Neuronal stem cell (in vitro differentiated cells): ENCODE measurements at regions not wholly inside any gene's neighbourhood (a gene's known extent, or its start where the extent isn't known, plus 50 kb on each side); places are given as distances from the start of the nearest gene placed in this dataset.

ENCODE experiments used
- DNase-seq: peaks from one replicate; pipeline ENCODE4 v3.0.0-alpha.2; 2013; ENCODE audit warnings: low spot score
- H2AFZ ChIP-seq: one replicate; pipeline ENCODE4 v1.6.1; 2013; ENCODE audit warnings: mild to moderate bottlenecking, low read length, inconsistent platforms
- H2AK5ac ChIP-seq: 2 replicates; pipeline ENCODE4 v1.6.1; 2013; ENCODE audit warnings: low read depth, mild to moderate bottlenecking, inconsistent platforms, low read length, moderate library complexity, mixed read lengths
- H2BK120ac ChIP-seq: 2 replicates; pipeline ENCODE4 v1.6.1; 2013; ENCODE audit warnings: low read depth, mild to moderate bottlenecking, inconsistent platforms, low read length, moderate library complexity, mixed read lengths
- H2BK12ac ChIP-seq: one replicate; pipeline ENCODE4 v1.6.1; 2013; ENCODE audit warnings: low read length, inconsistent platforms
- H2BK15ac ChIP-seq: 2 replicates; pipeline ENCODE4 v1.6.1; 2013; ENCODE audit warnings: mild to moderate bottlenecking, low read length, inconsistent platforms, mixed read lengths
- H2BK5ac ChIP-seq: one replicate; pipeline ENCODE4 v1.6.1; 2013; ENCODE audit warnings: inconsistent platforms, mild to moderate bottlenecking, low read length, moderate library complexity
- H3K14ac ChIP-seq: one replicate; pipeline ENCODE4 v1.6.1; 2013; ENCODE audit warnings: low read length, inconsistent platforms
- H3K18ac ChIP-seq: 2 replicates; pipeline ENCODE4 v1.6.1; 2013; ENCODE audit warnings: low read length, inconsistent platforms
- H3K23ac ChIP-seq: 2 replicates; pipeline ENCODE4 v1.6.1; 2013; ENCODE audit warnings: low read depth, mild to moderate bottlenecking, mixed read lengths, low read length, inconsistent platforms; ENCODE audit not compliant: poor library complexity
- H3K27ac ChIP-seq: replicated peaks from 3 replicates; pipeline ENCODE4 v1.5.1; 2013; ENCODE audit warnings: low read length, inconsistent platforms
- H3K27me3 ChIP-seq, 3 experiments: 2 replicates each; pipeline ENCODE4 v1.6.1; 2013; ENCODE audit warnings: low read length in 3 of 3, mild to moderate bottlenecking in 2 of 3, inconsistent platforms in 1 of 3, low read depth in 1 of 3, mixed read lengths in 1 of 3, moderate library complexity in 1 of 3; ENCODE audit not compliant: control insufficient read depth in 3 of 3, insufficient read depth in 3 of 3
- H3K36me3 ChIP-seq, 2 donors: replicated peaks in 1 of 2; 2 replicates each; pipeline ENCODE4 v1.6.1; 2013; ENCODE audit warnings: low read length in 2 of 2; ENCODE audit not compliant: control insufficient read depth in 2 of 2, insufficient read depth in 2 of 2
- H3K4ac ChIP-seq: 2 replicates; pipeline ENCODE4 v1.6.1; 2013; ENCODE audit warnings: inconsistent platforms, mild to moderate bottlenecking, low read length, moderate library complexity
- H3K4me1 ChIP-seq, 2 donors: 1 replicate in 1 of 2; 2 replicates in 1 of 2; pipeline ENCODE4 v1.6.1; 2013; ENCODE audit warnings: low read length in 2 of 2, low read depth in 1 of 2; ENCODE audit not compliant: control insufficient read depth in 2 of 2, insufficient read depth in 1 of 2
- H3K4me2 ChIP-seq: one replicate; pipeline ENCODE4 v1.6.1; 2013; ENCODE audit warnings: mild to moderate bottlenecking, low read length, inconsistent platforms; ENCODE audit not compliant: insufficient read depth, poor library complexity, severe bottlenecking
- H3K4me3 ChIP-seq, 2 donors: 2 replicates each; pipeline ENCODE4 v1.5.1; 2013; ENCODE audit warnings: low read length in 2 of 2, mild to moderate bottlenecking in 2 of 2, inconsistent platforms in 1 of 2, moderate library complexity in 1 of 2
- H3K79me1 ChIP-seq: one replicate; pipeline ENCODE4 v1.6.1; 2013; ENCODE audit warnings: low read depth, mild to moderate bottlenecking, inconsistent platforms, low read length, moderate library complexity
- H3K9ac ChIP-seq: one replicate; pipeline ENCODE4 v1.6.1; 2013; ENCODE audit warnings: mild to moderate bottlenecking, low read depth, low read length, inconsistent platforms; ENCODE audit not compliant: poor library complexity
- H3K9me3 ChIP-seq, 2 donors: replicated peaks in 1 of 2; 2 replicates each; pipeline versions ENCODE3 to v1.6.1; 2013; ENCODE audit warnings: low read length in 2 of 2, mild to moderate bottlenecking in 2 of 2, inconsistent platforms in 1 of 2, low read depth in 1 of 2, mixed read lengths in 1 of 2, moderate library complexity in 1 of 2; ENCODE audit not compliant: control insufficient read depth in 2 of 2, insufficient read depth in 1 of 2
- H4K8ac ChIP-seq: one replicate; pipeline ENCODE4 v1.6.1; 2013; ENCODE audit warnings: low read depth, mild to moderate bottlenecking, inconsistent platforms, low read length, moderate library complexity
- H4K91ac ChIP-seq: one replicate; pipeline ENCODE4 v1.6.1; 2013; ENCODE audit warnings: low read length, low read depth, mild to moderate bottlenecking, inconsistent platforms; ENCODE audit not compliant: poor library complexity
- WGBS, 2 donors: extraction: QIAGEN DNeasy Blood & Tissue Kit; methylation state at CpG; one replicate each; pipeline ENCODE4 v1.1.7; 2013; ENCODE audit warnings: missing lambda C conversion rate in 2 of 2, mixed read lengths in 1 of 2; ENCODE audit not compliant: insufficient read length in 2 of 2, insufficient replicate concordance in 1 of 2; ENCODE audit errors: extremely low coverage in 2 of 2; 5-methylcytosine and 5-hydroxymethylcytosine counted together

DNA sequence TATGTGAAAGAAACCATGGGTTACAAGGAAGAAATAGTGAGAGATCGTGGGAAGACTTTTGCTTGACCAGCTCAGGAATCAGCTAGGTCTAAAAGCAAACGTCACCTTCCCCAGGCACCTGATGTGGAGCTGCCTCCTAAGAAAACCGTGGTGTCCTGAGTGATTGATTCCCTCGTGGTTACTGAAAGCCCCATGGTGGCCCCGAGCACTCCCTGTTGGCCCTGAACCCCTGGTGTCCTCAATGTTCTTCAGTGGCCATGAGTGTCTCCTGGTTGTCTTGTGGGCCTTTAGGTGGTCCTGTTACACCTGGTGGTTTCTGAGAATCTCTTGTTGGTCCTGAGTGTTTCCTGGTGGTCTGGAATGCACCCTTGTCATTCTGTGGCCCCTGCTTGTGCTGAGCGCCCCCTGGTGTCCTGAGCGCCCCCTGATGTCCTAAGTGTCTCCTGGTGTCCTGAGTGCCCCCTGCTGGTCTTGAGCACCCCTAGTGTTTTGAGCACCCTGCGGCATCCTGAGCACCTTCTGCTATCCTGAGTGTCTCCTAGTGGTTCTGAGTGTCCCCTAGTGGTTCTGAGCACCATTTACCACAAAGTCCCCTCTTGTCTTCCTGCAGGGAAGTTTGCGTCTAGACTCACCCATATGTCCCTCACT, 518.7 kb downstream of the TMEM121 start:
- Histone ChIP-seq H4K8ac (no peak overlapping the region), H2AK5ac (no peak overlapping the region), H3K4me1 (no peaks in the 10 kb centered on the region), H2BK5ac (no peak overlapping the region), H3K79me1 (no peaks in the 10 kb centered on the region), H3K4me2 (no peak overlapping the region), H2BK12ac (no peak overlapping the region), H3K36me3 (no peaks in the 10 kb centered on the region), H3K4ac (no peak overlapping the region), H4K91ac (no peak overlapping the region), H2BK15ac (no peak overlapping the region), H3K27me3 (no peaks in the 10 kb centered on the region), H3K27ac (no peak overlapping the region), H3K4me3 (no peak overlapping the region), H3K9me3 (peaks cover 0 to 21% of the 10 kb centered on the region in 2 donors), H3K9ac (no peak overlapping the region), H3K18ac (no peak overlapping the region), H2BK120ac (no peak overlapping the region), H2AFZ (no peak overlapping the region), H3K14ac (no peak overlapping the region), H3K23ac (no peak overlapping the region)
- no CpG with 5 or more reads among the region's 9 CpGs for WGBS, 2 donors
- DNase-seq: no peak

DNA sequence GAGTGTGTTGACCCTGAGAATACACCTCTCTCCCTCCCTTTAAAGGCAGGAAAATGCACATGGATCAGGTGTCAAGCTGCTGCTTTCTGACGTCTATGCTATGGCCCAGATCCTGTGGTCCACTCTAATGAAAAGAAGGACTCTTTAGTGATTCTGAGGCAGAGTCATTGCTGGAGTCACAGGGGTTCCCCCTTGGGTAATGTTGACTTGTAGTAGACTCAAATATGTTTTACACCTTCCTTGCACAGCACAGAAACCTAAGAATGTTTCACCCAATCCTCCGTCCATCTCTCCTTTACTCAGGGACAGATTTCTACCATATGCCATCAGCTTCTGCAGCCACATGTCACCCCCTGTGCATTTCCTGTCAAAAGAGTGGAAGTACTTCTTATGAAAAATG, 525.4 kb downstream of the TMEM121 start:
- WGBS, 2 donors: no CpG with 5 or more reads among the region's 2 CpGs
- no peak overlapping the region for H2BK12ac ChIP-seq

DNA sequence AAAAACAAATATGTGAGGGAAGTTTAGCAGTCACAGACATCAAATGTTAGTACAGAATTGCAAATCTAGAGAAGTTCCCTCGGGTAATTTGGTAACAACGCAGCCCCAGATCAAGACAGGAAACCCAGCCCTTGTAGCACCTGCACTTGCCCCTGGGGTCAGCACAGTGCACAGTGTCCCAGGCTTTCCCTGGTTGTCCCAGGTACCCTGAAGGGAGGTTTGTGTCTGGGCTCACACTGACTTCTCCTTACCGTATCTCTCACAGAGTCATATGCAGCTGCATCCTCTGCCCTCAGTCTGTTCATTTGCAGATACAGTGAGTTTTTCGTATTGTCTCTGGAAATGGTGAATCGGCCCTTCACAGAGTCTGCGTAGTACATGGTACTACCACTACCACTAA, 528.9 kb downstream of the TMEM121 start:
- peaks cover 0 to 43% of the 10 kb centered on the region in 2 donors for H3K9me3 ChIP-seq
- H4K91ac ChIP-seq: no peak overlapping the region
- H2BK5ac ChIP-seq: no peak overlapping the region
- no peak overlapping the region for H2BK120ac ChIP-seq
- no peaks in the 10 kb centered on the region for H3K79me1 ChIP-seq
- H2BK12ac ChIP-seq: no peak overlapping the region
- no peak overlapping the region for H3K4ac ChIP-seq
- no peak overlapping the region for H3K27ac ChIP-seq
- no peaks in the 10 kb centered on the region for H3K4me1 ChIP-seq
- WGBS, 2 donors: no CpG with 5 or more reads among the region's 6 CpGs
- no peak overlapping the region for H4K8ac ChIP-seq
- no peak overlapping the region for H3K23ac ChIP-seq
- H3K14ac ChIP-seq: no peak overlapping the region
- no peak overlapping the region for H2BK15ac ChIP-seq
- H3K4me2 ChIP-seq: no peak overlapping the region
- no peak overlapping the region for H2AFZ ChIP-seq
- H3K27me3 ChIP-seq: peaks cover 0 to 3% (median 0%) of the 10 kb centered on the region in 3 experiments
- no peaks in the 10 kb centered on the region for H3K36me3 ChIP-seq
- H2AK5ac ChIP-seq: no peak overlapping the region
- no peak overlapping the region for H3K9ac ChIP-seq
- no peak for DNase-seq
- no peak overlapping the region for H3K4me3 ChIP-seq
- H3K18ac ChIP-seq: no peak overlapping the region

More for the DNA sequence above, 525.4 kb downstream of the TMEM121 start:
- Histone ChIP-seq H2BK5ac (no peak overlapping the region), H2AFZ (no peak overlapping the region), H3K18ac (no peak overlapping the region), H3K4me1 (no peaks in the 10 kb centered on the region), H2BK120ac (no peak overlapping the region), H4K8ac (no peak overlapping the region), H3K23ac (no peak overlapping the region), H3K4me3 (no peak overlapping the region), H3K36me3 (no peaks in the 10 kb centered on the region), H3K27me3 (no peaks in the 10 kb centered on the region), H2AK5ac (no peak overlapping the region), H3K4me2 (no peak overlapping the region), H3K14ac (no peak overlapping the region), H2BK15ac (no peak overlapping the region), H3K79me1 (no peaks in the 10 kb centered on the region), H3K9ac (no peak overlapping the region), H3K27ac (no peak overlapping the region), H3K4ac (no peak overlapping the region), H3K9me3 (peaks cover 0 to 41% of the 10 kb centered on the region in 2 donors), H4K91ac (no peak overlapping the region)
- DNase-seq: no peak

DNA sequence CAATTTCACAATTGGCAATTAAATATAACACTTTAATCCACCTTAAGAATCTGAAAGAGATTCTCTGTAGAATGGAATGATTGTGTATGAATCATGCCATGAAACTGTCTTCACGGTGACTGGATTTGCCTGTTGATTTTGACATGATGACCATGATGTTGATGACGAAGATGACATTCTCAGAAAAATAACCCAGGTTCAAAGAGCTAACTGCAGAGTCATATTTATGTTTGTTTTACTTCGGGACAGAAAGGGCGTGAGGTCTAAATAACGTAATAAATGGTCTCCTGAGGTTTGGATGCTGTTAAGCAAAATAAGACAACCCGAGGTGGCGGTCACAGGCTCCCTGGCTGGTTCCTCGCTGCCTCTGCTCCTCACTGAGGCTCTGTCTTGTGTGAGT, 532.0 kb downstream of the TMEM121 start:
- H2BK120ac ChIP-seq: no peak overlapping the region
- H3K4ac ChIP-seq: no peak overlapping the region
- H3K18ac ChIP-seq: no peak overlapping the region
- no peaks in the 10 kb centered on the region for H3K36me3 ChIP-seq
- no peak overlapping the region for H2BK12ac ChIP-seq
- no peak overlapping the region for H3K14ac ChIP-seq
- H3K9me3 ChIP-seq: peaks cover 0 to 39% of the 10 kb centered on the region in 2 donors
- H3K23ac ChIP-seq: no peak overlapping the region
- no peaks in the 10 kb centered on the region for H3K79me1 ChIP-seq
- H3K4me2 ChIP-seq: no peak overlapping the region
- DNase-seq: no peak
- H2AK5ac ChIP-seq: no peak overlapping the region
- no peak overlapping the region for H2BK5ac ChIP-seq
- no peak overlapping the region for H4K91ac ChIP-seq
- no peak overlapping the region for H2AFZ ChIP-seq
- no CpG with 5 or more reads among the region's 8 CpGs for WGBS, 2 donors
- no peak overlapping the region for H3K4me3 ChIP-seq
- H3K9ac ChIP-seq: no peak overlapping the region
- no peak overlapping the region for H3K27ac ChIP-seq
- no peaks in the 10 kb centered on the region for H3K4me1 ChIP-seq
- H4K8ac ChIP-seq: no peak overlapping the region
- peaks cover 0 to 3% (median 0%) of the 10 kb centered on the region in 3 experiments for H3K27me3 ChIP-seq
- H2BK15ac ChIP-seq: no peak overlapping the region
